ENCODE measurements at regions not wholly inside any gene's neighbourhood (a gene's known extent, or its start where the extent isn't known, plus 50 kb on each side); places are given as distances from the start of the nearest gene placed in this dataset.
"Not testable (repeated sequence)": the region's sequence is repeated elsewhere in the genome, so short reads cannot be mapped to it uniquely, and the experiment has no call there.

DNA sequence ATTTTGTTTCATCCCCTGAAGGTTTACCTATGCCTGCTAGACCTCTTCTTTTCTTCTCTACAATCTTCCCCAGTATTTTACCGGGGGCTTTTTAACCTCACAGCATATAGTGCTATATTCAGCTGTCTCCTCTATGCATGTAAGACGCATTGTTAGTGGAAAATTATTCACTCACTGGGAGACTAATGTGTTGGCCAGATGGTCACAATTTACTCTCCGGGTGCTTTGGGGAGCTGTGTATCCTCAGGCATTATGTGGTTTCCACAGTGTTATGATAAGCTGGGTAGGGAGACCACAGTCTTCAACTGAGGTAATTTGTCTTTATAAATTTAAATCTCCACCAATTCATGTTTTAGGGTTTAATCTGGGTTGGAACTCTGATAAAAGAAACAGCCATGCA is 553.8 kb upstream of the PTCHD4 start:
- no peak overlapping the region for H3K27ac ChIP-seq (ENCODE audit: low read depth, low read length)
- intact Hi-C loops (cut with micrococcal nuclease) = no loop called here
- no peaks in the 10 kb centered on the region for H3K27me3 ChIP-seq (ENCODE audit: insufficient read depth, low read length)
- H3K4me1 Mint-ChIP-seq = no peaks in the 10 kb centered on the region
- no peak overlapping the region for H3K4me3 ChIP-seq (ENCODE audit: low read length in 2 of 2)
- H3K27me3 Mint-ChIP-seq = no peaks in the 10 kb centered on the region
- no peak overlapping the region for H3K4me3 Mint-ChIP-seq
- H3K4me1 ChIP-seq (ENCODE audit: insufficient read depth, low read length) = no peaks in the 10 kb centered on the region
- H3K9me3 Mint-ChIP-seq = peaks cover 0 to 7% (median 3%) of the 10 kb centered on the region in 8 donors
- no peak overlapping the region for H3K27ac Mint-ChIP-seq
- H3K9me3 ChIP-seq (ENCODE audit: control insufficient read depth in 1 of 2, low read length in 2 of 2) = peaks cover 0 to 1% of the 10 kb centered on the region in 2 donors
- ChIA-PET POLR2A (ENCODE audit: partially characterized antibody) (no interaction called here), CTCF (ENCODE audit: partially characterized antibody) (no interaction called here)
- no peaks in the 10 kb centered on the region for H3K36me3 Mint-ChIP-seq
- no peak for DNase-seq
- no peaks in the 10 kb centered on the region for H3K36me3 ChIP-seq (ENCODE audit: insufficient read depth, low read length)

DNA sequence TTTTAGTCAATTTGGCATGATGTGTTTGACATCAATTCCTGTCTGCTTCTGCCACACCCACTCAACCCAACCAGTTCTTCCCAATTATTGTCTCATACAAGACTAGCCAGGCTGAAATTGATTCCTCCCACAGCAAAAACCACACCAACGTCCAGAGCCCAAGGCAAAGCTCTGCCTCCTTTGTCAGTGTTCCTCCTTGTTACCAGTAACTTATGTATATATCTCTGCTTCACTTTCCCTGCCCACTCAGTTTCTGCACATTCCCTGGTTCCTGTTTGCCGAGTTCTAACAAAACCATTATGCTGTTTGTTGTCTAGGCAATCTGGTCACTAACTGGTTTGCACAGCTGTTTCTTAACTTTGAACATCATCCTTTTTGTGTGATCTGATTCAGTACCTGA is 547.9 kb upstream of the PTCHD4 start:
- ChIA-PET POLR2A (ENCODE audit: partially characterized antibody) (no interaction called here), CTCF (ENCODE audit: partially characterized antibody) (no interaction called here)
- Histone ChIP-seq H3K9me3 (ENCODE audit: control insufficient read depth in 1 of 2, low read length in 2 of 2) (peaks cover 0 to 3% of the 10 kb centered on the region in 2 donors), H3K27me3 (ENCODE audit: insufficient read depth, low read length) (no peaks in the 10 kb centered on the region), H3K4me3 (ENCODE audit: low read length in 2 of 2) (no peak overlapping the region), H3K4me1 (ENCODE audit: insufficient read depth, low read length) (no peaks in the 10 kb centered on the region), H3K27ac (ENCODE audit: low read depth, low read length) (no peak overlapping the region), H3K36me3 (ENCODE audit: insufficient read depth, low read length) (no peaks in the 10 kb centered on the region)
- Mint-ChIP-seq H3K4me1 (no peaks in the 10 kb centered on the region), H3K36me3 (no peaks in the 10 kb centered on the region), H3K9me3 (peaks cover 0 to 7% (median 1%) of the 10 kb centered on the region in 8 donors), H3K27me3 (no peaks in the 10 kb centered on the region), H3K4me3 (no peak overlapping the region), H3K27ac (no peak overlapping the region)
- intact Hi-C loops (cut with micrococcal nuclease) = no loop called here
- no peak for DNase-seq

DNA sequence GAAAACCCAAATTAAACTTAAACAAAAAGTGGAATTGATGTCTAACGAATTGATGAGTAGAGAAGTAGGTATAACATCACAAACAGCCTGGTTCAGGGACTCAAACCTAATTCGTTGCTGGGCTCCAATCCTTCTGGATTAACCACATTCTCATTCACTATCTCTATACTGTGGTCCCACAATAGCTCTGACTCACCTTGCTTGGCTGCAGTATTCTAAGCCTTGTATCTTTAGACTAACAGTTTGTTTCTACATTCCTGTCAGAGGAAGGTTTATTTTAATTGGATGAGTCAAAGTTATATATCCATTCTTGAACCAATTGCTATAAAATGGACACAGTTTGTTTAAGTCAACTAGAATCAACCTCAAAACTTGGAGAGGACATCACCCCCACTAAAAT is 530.5 kb upstream of the PTCHD4 start:
- Histone ChIP-seq H3K9me3 (ENCODE audit: control insufficient read depth in 1 of 2, low read length in 2 of 2) (peaks cover 0 to 5% of the 10 kb centered on the region in 2 donors), H3K27ac (ENCODE audit: low read depth, low read length) (no peak overlapping the region), H3K4me3 (ENCODE audit: low read length in 2 of 2) (no peak overlapping the region), H3K27me3 (ENCODE audit: insufficient read depth, low read length) (no peaks in the 10 kb centered on the region), H3K4me1 (ENCODE audit: insufficient read depth, low read length) (no peaks in the 10 kb centered on the region), H3K36me3 (ENCODE audit: insufficient read depth, low read length) (no peaks in the 10 kb centered on the region)
- H3K9me3 Mint-ChIP-seq = peaks cover 0 to 22% (median 14%) of the 10 kb centered on the region in 8 donors
- ChIA-PET POLR2A (ENCODE audit: partially characterized antibody) (no interaction called here), CTCF (ENCODE audit: partially characterized antibody) (no interaction called here)
- H3K27ac Mint-ChIP-seq = no peak overlapping the region
- intact Hi-C loops (cut with micrococcal nuclease) = no loop called here
- no peaks in the 10 kb centered on the region for H3K4me1 Mint-ChIP-seq
- no peak overlapping the region for H3K4me3 Mint-ChIP-seq
- no peaks in the 10 kb centered on the region for H3K36me3 Mint-ChIP-seq
- H3K27me3 Mint-ChIP-seq = no peaks in the 10 kb centered on the region
- no peak for DNase-seq

DNA sequence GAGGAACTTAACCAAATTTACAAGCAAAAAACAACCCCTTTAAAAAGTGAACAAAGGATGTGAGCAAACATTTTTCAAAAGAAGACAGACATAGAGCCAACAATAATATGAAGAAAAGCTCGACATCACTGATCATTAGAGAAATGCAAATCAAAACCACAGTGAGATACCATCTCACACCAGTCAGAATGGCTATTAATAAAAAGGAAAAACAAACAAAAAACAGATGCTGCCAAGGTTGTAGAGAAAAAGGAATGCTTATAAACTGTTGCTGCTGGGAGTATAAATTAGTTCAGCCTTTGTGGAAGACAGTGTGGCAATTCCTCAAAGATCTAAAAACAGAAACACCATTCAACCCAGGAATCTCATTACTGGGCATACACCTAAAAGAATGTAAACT is 527.8 kb upstream of the PTCHD4 start:
- H3K4me3 ChIP-seq (ENCODE audit: low read length in 2 of 2); H3K4me3 Mint-ChIP-seq; H3K27ac ChIP-seq (ENCODE audit: low read depth, low read length); DNase-seq; CTCF ChIA-PET (ENCODE audit: partially characterized antibody); H3K36me3 ChIP-seq (ENCODE audit: insufficient read depth, low read length); POLR2A ChIA-PET (ENCODE audit: partially characterized antibody); H3K27ac Mint-ChIP-seq; H3K27me3 ChIP-seq (ENCODE audit: insufficient read depth, low read length); H3K36me3 Mint-ChIP-seq; H3K4me1 Mint-ChIP-seq; H3K27me3 Mint-ChIP-seq; H3K4me1 ChIP-seq (ENCODE audit: insufficient read depth, low read length); H3K9me3 ChIP-seq (ENCODE audit: control insufficient read depth in 1 of 2, low read length in 2 of 2); intact Hi-C loops (cut with micrococcal nuclease): not testable (repeated sequence)
- H3K9me3 Mint-ChIP-seq = peaks cover 0 to 21% (median 14%) of the 10 kb centered on the region in 8 donors

DNA sequence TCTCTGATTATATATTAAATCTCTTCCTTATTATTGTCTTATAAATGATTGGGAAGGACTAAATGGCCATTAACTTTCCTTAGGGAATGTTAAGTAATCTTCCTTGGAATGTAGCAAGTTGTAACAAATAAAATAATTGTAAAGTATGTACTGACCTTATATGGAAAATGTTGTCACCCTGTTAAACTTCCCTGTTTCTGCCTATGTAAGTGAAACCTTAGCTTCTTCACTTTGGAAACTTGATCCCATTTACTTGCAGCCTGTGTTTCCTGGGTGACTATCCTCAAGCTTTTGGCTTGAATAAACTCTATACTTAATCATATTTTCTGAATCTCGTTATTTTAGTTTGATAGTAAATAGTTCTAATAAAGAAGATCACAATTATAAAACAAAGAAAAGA is 519.5 kb upstream of the PTCHD4 start:
- Histone ChIP-seq H3K9me3 (ENCODE audit: control insufficient read depth in 1 of 2, low read length in 2 of 2) (no peaks in the 10 kb centered on the region), H3K4me3 (ENCODE audit: low read length in 2 of 2) (no peak overlapping the region), H3K27me3 (ENCODE audit: insufficient read depth, low read length) (no peaks in the 10 kb centered on the region), H3K27ac (ENCODE audit: low read depth, low read length) (no peak overlapping the region), H3K36me3 (ENCODE audit: insufficient read depth, low read length) (no peaks in the 10 kb centered on the region), H3K4me1 (ENCODE audit: insufficient read depth, low read length) (no peaks in the 10 kb centered on the region)
- peaks cover 0 to 5% (median 1%) of the 10 kb centered on the region in 8 donors for H3K9me3 Mint-ChIP-seq
- no peaks in the 10 kb centered on the region for H3K27me3 Mint-ChIP-seq
- no peak overlapping the region for H3K27ac Mint-ChIP-seq
- H3K4me1 Mint-ChIP-seq = no peaks in the 10 kb centered on the region
- no peak for DNase-seq
- ChIA-PET CTCF (ENCODE audit: partially characterized antibody) (no interaction called here), POLR2A (ENCODE audit: partially characterized antibody) (no interaction called here)
- intact Hi-C loops (cut with micrococcal nuclease) = no loop called here
- H3K4me3 Mint-ChIP-seq = no peak overlapping the region
- no peaks in the 10 kb centered on the region for H3K36me3 Mint-ChIP-seq

DNA sequence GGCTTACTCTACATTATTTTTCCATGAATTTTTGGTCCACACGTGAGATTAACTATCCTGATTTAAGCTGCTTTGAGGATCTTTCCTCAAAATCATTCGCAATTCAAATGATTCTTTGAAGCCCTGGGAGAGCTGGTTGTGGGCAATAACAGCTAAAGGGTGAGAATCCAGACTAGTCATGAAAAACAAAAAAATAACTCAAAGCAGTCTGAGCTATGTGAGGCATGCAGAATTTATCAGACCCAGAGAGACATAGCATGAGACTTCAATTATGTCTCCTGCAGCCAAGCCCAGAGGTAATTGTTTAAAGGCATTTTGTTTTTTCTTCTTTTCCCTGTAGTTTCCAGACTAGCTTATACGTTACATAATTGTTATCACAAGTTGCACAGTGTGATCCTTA is 517.3 kb upstream of the PTCHD4 start:
- Mint-ChIP-seq H3K9me3 (peaks cover 0 to 6% (median 3%) of the 10 kb centered on the region in 8 donors), H3K4me3 (no peak overlapping the region), H3K36me3 (no peaks in the 10 kb centered on the region), H3K27ac (no peak overlapping the region), H3K27me3 (no peaks in the 10 kb centered on the region), H3K4me1 (no peaks in the 10 kb centered on the region)
- Histone ChIP-seq H3K36me3 (ENCODE audit: insufficient read depth, low read length) (no peaks in the 10 kb centered on the region), H3K4me3 (ENCODE audit: low read length in 2 of 2) (no peak overlapping the region), H3K9me3 (ENCODE audit: control insufficient read depth in 1 of 2, low read length in 2 of 2) (no peaks in the 10 kb centered on the region), H3K4me1 (ENCODE audit: insufficient read depth, low read length) (no peaks in the 10 kb centered on the region), H3K27ac (ENCODE audit: low read depth, low read length) (no peak overlapping the region), H3K27me3 (ENCODE audit: insufficient read depth, low read length) (no peaks in the 10 kb centered on the region)
- DNase-seq = no peak
- POLR2A ChIA-PET (ENCODE audit: partially characterized antibody) = no interaction called here
- CTCF ChIA-PET (ENCODE audit: partially characterized antibody) = no interaction called here
- intact Hi-C loops (cut with micrococcal nuclease) = no loop called here

DNA sequence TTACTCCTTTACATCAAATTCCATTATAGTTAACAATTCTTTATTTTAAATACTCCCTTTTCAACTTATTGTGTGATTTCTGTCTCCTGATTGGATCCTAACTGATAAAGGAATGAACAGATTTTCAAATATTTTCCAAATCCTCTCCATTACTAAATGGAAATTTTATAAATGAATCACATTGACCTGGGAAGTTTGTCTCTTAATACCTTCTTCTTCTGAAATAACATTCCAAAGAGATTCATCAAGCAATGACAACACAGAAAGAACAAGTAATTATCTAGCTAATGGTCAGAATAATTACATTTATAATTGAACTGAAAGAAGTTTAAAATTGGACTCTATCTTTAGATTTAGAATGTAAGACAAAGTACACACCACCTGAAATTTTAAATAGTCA is 515.4 kb upstream of the PTCHD4 start:
- Histone ChIP-seq H3K4me3 (ENCODE audit: low read length in 2 of 2) (no peak overlapping the region), H3K9me3 (ENCODE audit: control insufficient read depth in 1 of 2, low read length in 2 of 2) (no peaks in the 10 kb centered on the region), H3K27ac (ENCODE audit: low read depth, low read length) (no peak overlapping the region), H3K4me1 (ENCODE audit: insufficient read depth, low read length) (no peaks in the 10 kb centered on the region), H3K36me3 (ENCODE audit: insufficient read depth, low read length) (no peaks in the 10 kb centered on the region), H3K27me3 (ENCODE audit: insufficient read depth, low read length) (no peaks in the 10 kb centered on the region)
- intact Hi-C loops (cut with micrococcal nuclease) = no loop called here
- POLR2A ChIA-PET (ENCODE audit: partially characterized antibody) = no interaction called here
- Mint-ChIP-seq H3K4me1 (no peaks in the 10 kb centered on the region), H3K9me3 (peaks cover 0 to 9% (median 3%) of the 10 kb centered on the region in 8 donors), H3K36me3 (no peaks in the 10 kb centered on the region), H3K4me3 (no peak overlapping the region), H3K27ac (no peak overlapping the region), H3K27me3 (no peaks in the 10 kb centered on the region)
- CTCF ChIA-PET (ENCODE audit: partially characterized antibody) = no interaction called here
- no peak for DNase-seq

DNA sequence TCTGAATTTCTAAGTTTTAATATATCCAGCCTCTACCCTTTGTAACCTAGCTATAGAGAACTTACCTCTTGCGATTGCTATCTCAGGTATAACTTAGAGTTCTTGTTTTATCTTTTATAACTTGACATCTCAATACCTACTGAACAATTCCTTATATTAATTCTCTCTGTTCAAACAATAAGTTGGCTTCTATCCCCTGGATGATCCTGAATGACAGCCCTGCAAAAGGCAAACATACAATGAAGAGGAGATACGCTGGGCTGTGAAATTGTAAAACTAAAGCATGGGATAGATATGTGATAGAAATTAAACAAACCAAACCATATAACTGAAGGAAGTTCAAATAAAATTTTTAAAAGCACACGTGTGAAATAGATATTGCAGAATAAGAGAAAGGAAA is 513.6 kb upstream of the PTCHD4 start:
- no peaks in the 10 kb centered on the region for H3K4me1 ChIP-seq (ENCODE audit: insufficient read depth, low read length)
- no peak overlapping the region for H3K27ac ChIP-seq (ENCODE audit: low read depth, low read length)
- DNase-seq = no peak
- H3K4me1 Mint-ChIP-seq = no peaks in the 10 kb centered on the region
- no peaks in the 10 kb centered on the region for H3K36me3 ChIP-seq (ENCODE audit: insufficient read depth, low read length)
- no peak overlapping the region for H3K27ac Mint-ChIP-seq
- no peaks in the 10 kb centered on the region for H3K27me3 ChIP-seq (ENCODE audit: insufficient read depth, low read length)
- intact Hi-C loops (cut with micrococcal nuclease) = no loop called here
- H3K27me3 Mint-ChIP-seq = no peaks in the 10 kb centered on the region
- CTCF ChIA-PET (ENCODE audit: partially characterized antibody) = no interaction called here
- H3K9me3 Mint-ChIP-seq = peaks cover 0 to 10% (median 3%) of the 10 kb centered on the region in 8 donors
- POLR2A ChIA-PET (ENCODE audit: partially characterized antibody) = no interaction called here
- no peaks in the 10 kb centered on the region for H3K9me3 ChIP-seq (ENCODE audit: control insufficient read depth in 1 of 2, low read length in 2 of 2)
- H3K4me3 Mint-ChIP-seq = no peak overlapping the region
- no peaks in the 10 kb centered on the region for H3K36me3 Mint-ChIP-seq
- no peak overlapping the region for H3K4me3 ChIP-seq (ENCODE audit: low read length in 2 of 2)
